ENCODE measurements at regions not wholly inside any gene's neighbourhood (a gene's known extent, or its start where the extent isn't known, plus 50 kb on each side); places are given as distances from the start of the nearest gene placed in this dataset.
"Not testable (repeated sequence)": the region's sequence is repeated elsewhere in the genome, so short reads cannot be mapped to it uniquely, and the experiment has no call there.

GRCh38 chr4:158974438-158974837 is 128.4 kb upstream of the RAPGEF2 start:
- TF ChIP-seq ESRRG (CRISPR knock-in tag; IDR thresholded peaks at IDR 0.05); PATZ1 (CRISPR knock-in tag; IDR thresholded peaks at IDR 0.05; ENCODE audit: borderline replicate concordance): not testable (repeated sequence)
- TF ChIP-seq, protein P1, sequence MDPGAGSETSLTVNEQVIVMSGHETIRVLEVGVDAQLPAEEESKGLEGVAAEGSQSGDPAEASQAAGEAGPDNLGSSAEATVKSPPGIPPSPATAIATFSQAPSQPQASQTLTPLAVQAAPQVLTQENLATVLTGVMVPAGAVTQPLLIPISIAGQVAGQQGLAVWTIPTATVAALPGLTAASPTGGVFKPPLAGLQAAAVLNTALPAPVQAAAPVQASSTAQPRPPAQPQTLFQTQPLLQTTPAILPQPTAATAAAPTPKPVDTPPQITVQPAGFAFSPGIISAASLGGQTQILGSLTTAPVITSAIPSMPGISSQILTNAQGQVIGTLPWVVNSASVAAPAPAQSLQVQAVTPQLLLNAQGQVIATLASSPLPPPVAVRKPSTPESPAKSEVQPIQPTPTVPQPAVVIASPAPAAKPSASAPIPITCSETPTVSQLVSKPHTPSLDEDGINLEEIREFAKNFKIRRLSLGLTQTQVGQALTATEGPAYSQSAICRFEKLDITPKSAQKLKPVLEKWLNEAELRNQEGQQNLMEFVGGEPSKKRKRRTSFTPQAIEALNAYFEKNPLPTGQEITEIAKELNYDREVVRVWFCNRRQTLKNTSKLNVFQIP (CRISPR knock-in tag; IDR thresholded peaks at IDR 0.05; ENCODE audit: borderline replicate concordance, low read depth) = not testable (repeated sequence)

Measured in SK-N-SH treated with all-trans-retinoic acid at 6 μM for 48 hours (cell line).